SK-N-SH (cell line): ENCODE measurements at regions not wholly inside any gene's neighbourhood (a gene's known extent, or its start where the extent isn't known, plus 50 kb on each side); places are given as distances from the start of the nearest gene placed in this dataset.

Experiments used
- CTCF ChIA-PET: fragments of 300-600, 350-600 bp; formaldehyde crosslinking; extraction: SDS; loops from one replicate; lab custom pipeline; 2021; lab: Yijun Ruan, JAX
- POLR2A ChIA-PET: fragments of 350-600 bp; sonication (Branson Sonifier 250); formaldehyde crosslinking; extraction: SDS; loops from one replicate; lab custom pipeline; 2020; ENCODE audit warnings: antibody characterized with exemption, inconsistent platforms; lab: Yijun Ruan, JAX
- DNase-seq: peaks from one replicate; pipeline ENCODE4 v3.0.0; 2012
- H2AFZ ChIP-seq: fragments of 200-600 bp; sonication (generic); 2 replicates; pipeline ENCODE4 v1.8.1; 2016; ENCODE audit warnings: antibody characterized with exemption, mild to moderate bottlenecking, low read depth
- H3F3A ChIP-seq: fragments of 200-600 bp; sonication (generic); replicated peaks from 2 replicates; pipeline ENCODE3; 2016; ENCODE audit warnings: antibody characterized with exemption, mild to moderate bottlenecking; ENCODE audit not compliant: insufficient read depth
- H3K27ac ChIP-seq, 2 experiments: fragments of 200-500 bp in 1 of 2; fragments of 200-600 bp in 1 of 2; sonication (Bioruptor generic) in 1 of 2; sonication (generic), shearing (Covaris generic) in 1 of 2; 2 replicates each; pipeline versions ENCODE4 v1.5.1 to v1.6.1; 2014 to 2016; ENCODE audit warnings: low read depth in 2 of 2, inconsistent platforms in 1 of 2, low read length in 1 of 2, mild to moderate bottlenecking in 1 of 2, mixed read lengths in 1 of 2
- H3K27me3 ChIP-seq: fragments of 200-600 bp; sonication (generic), shearing (Covaris generic); 2 replicates; pipeline ENCODE4 v1.6.1; 2016; ENCODE audit warnings: mixed run types; ENCODE audit not compliant: insufficient read depth
- H3K36me3 ChIP-seq, 2 experiments: fragments of 200-500 bp in 1 of 2; fragments of 200-600 bp in 1 of 2; sonication (Bioruptor generic) in 1 of 2; sonication (generic) in 1 of 2; replicated peaks in 1 of 2; 2 replicates each; pipeline versions ENCODE3 to v1.5.1; 2014 to 2016; ENCODE audit warnings: low read length in 1 of 2, mild to moderate bottlenecking in 1 of 2; ENCODE audit not compliant: insufficient read depth in 2 of 2, control insufficient read depth in 1 of 2
- H3K4me1 ChIP-seq, 2 experiments: fragments of 200-500 bp in 1 of 2; fragments of 200-600 bp in 1 of 2; sonication (Bioruptor generic) in 1 of 2; sonication (generic), shearing (Covaris generic) in 1 of 2; 2 replicates each; pipeline versions ENCODE4 v1.5.1 to v1.6.1; 2014 to 2016; ENCODE audit warnings: low read depth in 1 of 2, low read length in 1 of 2, mixed run types in 1 of 2; ENCODE audit not compliant: insufficient read depth in 2 of 2, control insufficient read depth in 1 of 2
- H3K4me2 ChIP-seq: fragments of 200-600 bp; sonication (generic), shearing (Covaris generic); 2 replicates; pipeline ENCODE4 v1.6.1; 2017; ENCODE audit warnings: mixed run types
- H3K4me3 ChIP-seq, 2 experiments: fragments of 200-500 bp in 1 of 2; fragments of 200-600 bp in 1 of 2; sonication (Bioruptor generic) in 1 of 2; sonication (generic), shearing (Covaris generic) in 1 of 2; 2 replicates each; pipeline versions ENCODE4 v1.5.1 to v1.8.1; 2014 to 2016; ENCODE audit warnings: low read depth in 2 of 2, inconsistent platforms in 1 of 2, low read length in 1 of 2, mild to moderate bottlenecking in 1 of 2, mixed read lengths in 1 of 2, moderate library complexity in 1 of 2
- H3K79me2 ChIP-seq: fragments of 200-600 bp; sonication (generic); 2 replicates; pipeline ENCODE4 v1.8.1; 2017; ENCODE audit warnings: mild to moderate bottlenecking; ENCODE audit not compliant: insufficient read depth
- H3K9ac ChIP-seq: fragments of 200-600 bp; sonication (generic); 2 replicates; pipeline ENCODE4 v1.6.1; 2017; ENCODE audit warnings: mixed run types
- H3K9me2 ChIP-seq: fragments of 200-600 bp; sonication (generic); 2 replicates; pipeline ENCODE4 v1.6.1; 2017; ENCODE audit warnings: mixed run types
- H3K9me3 ChIP-seq: fragments of 200-600 bp; sonication (generic); 2 replicates; pipeline ENCODE4 v1.6.1; 2017; ENCODE audit warnings: mixed run types, mild to moderate bottlenecking, moderate library complexity
- H4K20me1 ChIP-seq: fragments of 200-600 bp; sonication (generic); 2 replicates; pipeline ENCODE4 v1.6.1; 2017; ENCODE audit warnings: mild to moderate bottlenecking, mixed run types; ENCODE audit not compliant: insufficient read depth
- CHD2 ChIP-seq: fragments of 150-350 bp; IDR thresholded peaks from 2 replicates; pipeline ENCODE4 v1.6.1; 2018; ENCODE audit warnings: low read length; ENCODE audit not compliant: partially characterized antibody
- CTCF ChIP-seq: fragments of 200-600 bp; sonication (generic); IDR thresholded peaks from 2 replicates; pipeline ENCODE4 v1.6.1; 2017; ENCODE audit warnings: antibody characterized with exemption, mild to moderate bottlenecking, moderate library complexity
- ELF1 ChIP-seq: IDR thresholded peaks from 2 replicates; pipeline ENCODE4 v1.4.0; 2012
- EP300 ChIP-seq, 2 experiments: IDR thresholded peaks; 2 replicates each; pipeline versions ENCODE4 v1.4.0 to v1.6.1; 2012; ENCODE audit warnings: borderline replicate concordance in 1 of 2, low read depth in 1 of 2, low read length in 1 of 2
- JUND ChIP-seq: IDR thresholded peaks from 2 replicates; pipeline ENCODE4 v1.4.0; 2012
- MAX ChIP-seq: IDR thresholded peaks from 2 replicates; pipeline ENCODE4 v1.4.0; 2012; ENCODE audit warnings: low read depth
- NFIC ChIP-seq: IDR thresholded peaks from 2 replicates; pipeline ENCODE4 v1.4.0; 2012; ENCODE audit warnings: borderline replicate concordance
- RAD21 ChIP-seq: IDR thresholded peaks from 2 replicates; pipeline ENCODE4 v1.6.1; 2012; ENCODE audit warnings: mild to moderate bottlenecking, low read length
- RCOR1 ChIP-seq: fragments of 150-350 bp; IDR thresholded peaks from 2 replicates; pipeline ENCODE4 v1.6.1; 2017; ENCODE audit warnings: antibody characterized with exemption, low read length
- SMC3 ChIP-seq: IDR thresholded peaks from 2 replicates; pipeline ENCODE4 v1.6.1; 2012; ENCODE audit warnings: low read depth, low read length, improper control_type of control experiment
- TAF1 ChIP-seq: IDR thresholded peaks from 2 replicates; pipeline ENCODE4 v1.6.1; 2012; ENCODE audit warnings: low read depth, mild to moderate bottlenecking, low read length, moderate library complexity, borderline replicate concordance
- USF1 ChIP-seq: IDR thresholded peaks from 2 replicates; pipeline ENCODE4 v1.4.0; 2012; ENCODE audit warnings: low read depth, borderline replicate concordance
- YY1 ChIP-seq: IDR thresholded peaks from 2 replicates; pipeline ENCODE4 v1.4.0; 2012; ENCODE audit warnings: low read depth, mild to moderate bottlenecking
- WGBS: methylation state at CpG from one replicate; pipeline ENCODE4 v1.1.6; 2017; ENCODE audit warnings: low lambda C conversion rate; 5-methylcytosine and 5-hydroxymethylcytosine counted together

- Histone ChIP-seq H3K9me3 (no peaks in the 10 kb centered on the region), H3K36me3 (no peaks in the 10 kb centered on the region), H3K4me2 (no peak overlapping the region), H3K27ac (no peak overlapping the region), H3K9me2 (no peaks in the 10 kb centered on the region), H3K9ac (no peak overlapping the region), H3K79me2 (no peaks in the 10 kb centered on the region), H3F3A (no peaks in the 10 kb centered on the region), H3K4me3 (no peak overlapping the region; a peak in 1 of 4 replicates), H3K27me3 (no peaks in the 10 kb centered on the region), H4K20me1 (no peaks in the 10 kb centered on the region), H3K4me1 (no peaks in the 10 kb centered on the region; a peak in 1 of 4 replicates), H2AFZ (no peak overlapping the region)
- DNase-seq, result peak; percentile 30
- CTCF ChIA-PET, result interaction anchor here (0.7 to 1.9 kb wide), 12 partner anchors 9 to 1923 kb away, joined by 3 to 9 read pairs (median 5); no protein-coding TSS in a partner anchor
- POLR2A ChIA-PET, result no interaction called here
- WGBS, result 0% methylated on average over 1 of the region's 1 CpG
- no peak for TF ChIP-seq TAF1
- no peak for TF ChIP-seq ELF1
- TF ChIP-seq EP300 (IDR thresholded peaks at IDR 0.05; ENCODE audit: borderline replicate concordance in 1 of 2, low read depth in 1 of 2, low read length in 1 of 2), result 0 out of 4 replicates have a peak, but pooled peaks of 1 of the 2 experiments have one; percentile 14
- peak; percentile 89 for TF ChIP-seq RAD21
- TF ChIP-seq CTCF, result peak; percentile 93
- TF ChIP-seq SMC3, result peak; percentile 54
- TF ChIP-seq, all 33 proteins: peak for 4
These were observed 1324.9 kb upstream of the CDH8 start for GRCh38 chr16:63361032-63361624.

DNA sequence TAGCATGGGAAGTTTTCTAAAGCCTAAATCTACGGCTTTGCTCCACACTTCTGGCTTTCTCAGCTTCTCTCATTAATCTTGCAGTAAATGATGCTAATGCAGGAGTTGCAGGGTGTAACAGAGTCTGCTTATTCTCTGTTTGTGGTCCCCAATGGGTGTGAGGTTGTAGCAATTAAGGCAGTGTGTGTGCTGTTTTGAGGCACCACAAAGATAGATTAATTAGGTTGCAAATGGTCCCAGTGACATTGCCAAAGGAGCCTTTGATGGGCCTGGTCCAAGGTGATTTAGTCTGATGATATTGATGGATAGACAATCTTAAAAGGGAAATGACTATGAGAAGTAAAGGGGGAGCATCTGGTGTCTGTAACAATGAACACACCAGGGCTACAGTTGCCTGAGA is 1313.7 kb upstream of the CDH8 start:
- Histone ChIP-seq H3F3A (no peaks in the 10 kb centered on the region), H3K27ac (no peak overlapping the region), H3K9me3 (peaks cover 8% of the 10 kb centered on the region; the same call in 1 of the 2 replicates), H2AFZ (0 out of 2 replicates have a peak overlapping the region, but pooled peaks have one; percentile 62), H3K9ac (no peak overlapping the region), H3K9me2 (no peaks in the 10 kb centered on the region), H3K4me3 (no peak overlapping the region), H3K27me3 (no peaks in the 10 kb centered on the region), H3K4me1 (no peaks in the 10 kb centered on the region), H4K20me1 (no peaks in the 10 kb centered on the region), H3K36me3 (peaks cover 0 to 6% of the 10 kb centered on the region in 2 experiments), H3K79me2 (no peaks in the 10 kb centered on the region), H3K4me2 (no peak overlapping the region)
- TF ChIP-seq YY1, result no peak
- no peak for TF ChIP-seq RCOR1
- no peak for TF ChIP-seq JUND
- no peak for TF ChIP-seq USF1
- TF ChIP-seq MAX, result no peak
- no peak for TF ChIP-seq CHD2
- no peak for TF ChIP-seq NFIC
- WGBS, result 76% methylated on average over 1 of the region's 1 CpG
- ChIA-PET CTCF (no interaction called here), POLR2A (no interaction called here)
- DNase-seq, result no peak
